HUES64 (cell line): ENCODE measurements at regions not wholly inside any gene's neighbourhood (a gene's known extent, or its start where the extent isn't known, plus 50 kb on each side); places are given as distances from the start of the nearest gene placed in this dataset.
"Not testable (repeated sequence)": the region's sequence is repeated elsewhere in the genome, so short reads cannot be mapped to it uniquely, and the experiment has no call there.

Source experiments
- H3K27ac ChIP-seq: 2 replicates; pipeline ENCODE4 v1.7.0; 2013; ENCODE audit warnings: low read depth, low read length, inconsistent platforms
- H3K27me3 ChIP-seq: 2 replicates; pipeline ENCODE4 v1.6.1; 2013; ENCODE audit warnings: mild to moderate bottlenecking, low read length; ENCODE audit not compliant: insufficient read depth
- H3K36me3 ChIP-seq: 2 replicates; pipeline ENCODE4 v1.6.1; 2013; ENCODE audit warnings: mild to moderate bottlenecking, low read length; ENCODE audit not compliant: insufficient read depth
- H3K4me1 ChIP-seq: 2 replicates; pipeline ENCODE4 v1.6.1; 2013; ENCODE audit warnings: mild to moderate bottlenecking, low read length, moderate library complexity; ENCODE audit not compliant: insufficient read depth
- H3K4me3 ChIP-seq: 2 replicates; pipeline ENCODE4 v1.5.1; 2013; ENCODE audit warnings: mild to moderate bottlenecking, low read length, moderate library complexity
- H3K9ac ChIP-seq: 2 replicates; pipeline ENCODE4 v1.6.1; 2013; ENCODE audit warnings: mild to moderate bottlenecking, low read depth, low read length
- H3K9me3 ChIP-seq: 2 replicates; pipeline ENCODE4 v1.6.1; 2013; ENCODE audit warnings: low read depth, low read length; ENCODE audit not compliant: insufficient read depth
- WGBS: fragments of 150-250, 120-280 bp; methylation state at CpG from one replicate; pipeline ENCODE4 v1.1.7; 2013; ENCODE audit warnings: missing lambda C conversion rate; 5-methylcytosine and 5-hydroxymethylcytosine counted together

GRCh38 chr9:22990349-22990748 is 543.7 kb downstream of the DMRTA1 start:
- Histone ChIP-seq H3K27me3 (no peaks in the 10 kb centered on the region), H3K4me3 (no peak overlapping the region), H3K9me3 (no peaks in the 10 kb centered on the region), H3K9ac (no peak overlapping the region), H3K36me3 (no peaks in the 10 kb centered on the region), H3K4me1 (no peaks in the 10 kb centered on the region), H3K27ac (no peak overlapping the region)
- WGBS: 92% methylated on average over 4 of the region's 4 CpGs

- no peaks in the 10 kb centered on the region for H3K36me3 ChIP-seq
- H3K4me1 ChIP-seq: no peaks in the 10 kb centered on the region
- H3K9me3 ChIP-seq: peaks cover 12% of the 10 kb centered on the region
- H3K9ac ChIP-seq: no peak overlapping the region
- no peak overlapping the region for H3K27ac ChIP-seq
- no peak overlapping the region for H3K4me3 ChIP-seq
- 94% methylated on average over 3 of the region's 3 CpGs for WGBS
- H3K27me3 ChIP-seq: no peaks in the 10 kb centered on the region
Measured at GRCh38 chr9:22992780-22993179, 546.2 kb downstream of the DMRTA1 start.

- H3K36me3 ChIP-seq: no peaks in the 10 kb centered on the region
- H3K9ac ChIP-seq: no peak overlapping the region
- no peak overlapping the region for H3K4me3 ChIP-seq
- H3K27me3 ChIP-seq: no peaks in the 10 kb centered on the region
- peaks cover 20% of the 10 kb centered on the region for H3K9me3 ChIP-seq
- no peaks in the 10 kb centered on the region for H3K4me1 ChIP-seq
- 98% methylated on average over 4 of the region's 4 CpGs for WGBS
- no peak overlapping the region for H3K27ac ChIP-seq
Measured at GRCh38 chr9:22997923-22998322, 551.3 kb downstream of the DMRTA1 start.

- Histone ChIP-seq H3K27ac (no peak overlapping the region), H3K36me3 (no peaks in the 10 kb centered on the region), H3K9me3 (no peaks in the 10 kb centered on the region), H3K9ac (no peak overlapping the region), H3K4me1 (peaks cover 6% of the 10 kb centered on the region), H3K4me3 (no peak overlapping the region), H3K27me3 (no peaks in the 10 kb centered on the region)
- 88% methylated on average over 5 of the region's 5 CpGs for WGBS
Measured at GRCh38 chr9:23005156-23005555, 558.5 kb downstream of the DMRTA1 start.

- no peak overlapping the region for H3K4me3 ChIP-seq
- no peaks in the 10 kb centered on the region for H3K36me3 ChIP-seq
- no peaks in the 10 kb centered on the region for H3K27me3 ChIP-seq
- H3K4me1 ChIP-seq: peaks cover 6% of the 10 kb centered on the region
- H3K9me3 ChIP-seq: no peaks in the 10 kb centered on the region
- H3K9ac ChIP-seq: no peak overlapping the region
- H3K27ac ChIP-seq: no peak overlapping the region
- no CpG with 5 or more reads among the region's 1 CpG for WGBS
Measured at GRCh38 chr9:23006127-23006526, 559.5 kb downstream of the DMRTA1 start.

GRCh38 chr9:23011669-23012068 is 565.0 kb downstream of the DMRTA1 start:
- no peak overlapping the region for H3K27ac ChIP-seq
- no peaks in the 10 kb centered on the region for H3K27me3 ChIP-seq
- H3K9ac ChIP-seq: no peak overlapping the region
- H3K4me3 ChIP-seq: no peak overlapping the region
- 76% methylated on average over 3 of the region's 3 CpGs for WGBS
- H3K36me3 ChIP-seq: no peaks in the 10 kb centered on the region
- no peaks in the 10 kb centered on the region for H3K9me3 ChIP-seq
- H3K4me1 ChIP-seq: no peaks in the 10 kb centered on the region

GRCh38 chr9:23015557-23015956 is 568.9 kb downstream of the DMRTA1 start:
- Histone ChIP-seq H3K36me3 (no peaks in the 10 kb centered on the region), H3K9me3 (no peaks in the 10 kb centered on the region), H3K27me3 (no peaks in the 10 kb centered on the region), H3K27ac (no peak overlapping the region), H3K9ac (no peak overlapping the region), H3K4me3 (no peak overlapping the region), H3K4me1 (no peaks in the 10 kb centered on the region)
- 84% methylated on average over 1 of the region's 1 CpG for WGBS

- 96% methylated on average over 4 of the region's 4 CpGs for WGBS
- Histone ChIP-seq H3K27ac (no peak overlapping the region), H3K27me3 (no peaks in the 10 kb centered on the region), H3K4me3 (no peak overlapping the region), H3K9ac (no peak overlapping the region), H3K9me3 (no peaks in the 10 kb centered on the region), H3K36me3 (no peaks in the 10 kb centered on the region), H3K4me1 (no peaks in the 10 kb centered on the region)
Measured at GRCh38 chr9:23036416-23036815, 589.8 kb downstream of the DMRTA1 start.

GRCh38 chr9:23039402-23039801 is 592.8 kb downstream of the DMRTA1 start:
- H3K27ac ChIP-seq: no peak overlapping the region
- no peak overlapping the region for H3K9ac ChIP-seq
- H3K36me3 ChIP-seq: no peaks in the 10 kb centered on the region
- no peak overlapping the region for H3K4me3 ChIP-seq
- H3K9me3 ChIP-seq: no peaks in the 10 kb centered on the region
- H3K27me3 ChIP-seq: no peaks in the 10 kb centered on the region
- no peaks in the 10 kb centered on the region for H3K4me1 ChIP-seq

GRCh38 chr9:23041466-23041865 is 594.8 kb downstream of the DMRTA1 start:
- no peak overlapping the region for H3K4me3 ChIP-seq
- 0 out of 2 replicates have a peak, but pooled peaks cover 3% of the 10 kb centered on the region for H3K4me1 ChIP-seq
- no peaks in the 10 kb centered on the region for H3K36me3 ChIP-seq
- H3K9me3 ChIP-seq: no peaks in the 10 kb centered on the region
- no peaks in the 10 kb centered on the region for H3K27me3 ChIP-seq
- H3K9ac ChIP-seq: no peak overlapping the region
- no peak overlapping the region for H3K27ac ChIP-seq

GRCh38 chr9:23044549-23044948 is 597.9 kb downstream of the DMRTA1 start:
- peaks cover 8% of the 10 kb centered on the region for H3K4me1 ChIP-seq
- H3K27me3 ChIP-seq: no peaks in the 10 kb centered on the region
- no peaks in the 10 kb centered on the region for H3K9me3 ChIP-seq
- no peak overlapping the region for H3K9ac ChIP-seq
- H3K4me3 ChIP-seq: no peak overlapping the region
- no peaks in the 10 kb centered on the region for H3K36me3 ChIP-seq
- no peak overlapping the region for H3K27ac ChIP-seq

GRCh38 chr9:23046026-23046425 is 599.4 kb downstream of the DMRTA1 start:
- not testable (repeated sequence) for H3K9ac ChIP-seq, H3K27ac ChIP-seq, H3K4me3 ChIP-seq, H3K36me3 ChIP-seq, H3K27me3 ChIP-seq, H3K9me3 ChIP-seq
- WGBS: 86% methylated on average over 1 of the region's 1 CpG
- peaks cover 19% of the 10 kb centered on the region for H3K4me1 ChIP-seq
